ENCODE measurements at regions not wholly inside any gene's neighbourhood (a gene's known extent, or its start where the extent isn't known, plus 50 kb on each side); places are given as distances from the start of the nearest gene placed in this dataset.
"Not testable (repeated sequence)": the region's sequence is repeated elsewhere in the genome, so short reads cannot be mapped to it uniquely, and the experiment has no call there.

DNA sequence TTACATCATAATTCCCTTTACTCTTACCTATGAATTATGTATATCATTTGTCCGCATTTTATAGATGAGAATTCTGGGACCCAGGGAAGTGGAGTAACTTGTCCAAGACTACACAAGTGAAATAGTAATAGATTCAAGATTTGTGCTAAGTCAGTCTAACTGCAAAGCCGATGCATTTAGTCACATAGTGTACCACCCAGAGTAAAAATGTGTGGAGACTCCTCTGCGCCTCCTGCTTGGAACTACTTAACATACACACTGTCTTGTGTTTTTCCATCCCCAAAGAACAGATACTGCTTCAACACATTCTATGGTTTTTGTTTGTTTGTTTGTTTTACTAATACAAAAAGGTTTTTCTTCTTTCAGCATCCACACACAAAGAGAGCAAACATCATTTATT is 729.8 kb downstream of the PRELID2 start:
- no peak for ATAC-seq
- DNase-seq, result no peak

DNA sequence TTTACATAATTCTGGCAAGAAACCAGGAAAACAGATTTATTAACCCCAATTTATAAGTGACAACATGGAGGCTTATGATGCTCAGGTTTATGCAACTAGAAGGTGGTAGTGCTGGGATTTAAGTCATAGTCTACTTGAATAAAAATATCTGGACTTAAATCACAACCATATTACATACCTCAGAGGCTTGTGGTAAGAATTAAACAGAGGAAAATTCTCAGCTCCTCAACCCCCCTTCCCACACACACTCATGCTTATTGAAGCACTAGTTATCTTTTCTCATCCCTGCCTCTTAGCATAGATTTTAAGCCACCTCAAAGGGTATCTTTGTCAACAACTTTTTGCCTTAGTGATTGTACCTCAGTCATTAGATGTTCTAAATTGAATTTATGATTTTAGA is 731.0 kb downstream of the PRELID2 start:
- ATAC-seq (no peak), DNase-seq (no peak)

DNA sequence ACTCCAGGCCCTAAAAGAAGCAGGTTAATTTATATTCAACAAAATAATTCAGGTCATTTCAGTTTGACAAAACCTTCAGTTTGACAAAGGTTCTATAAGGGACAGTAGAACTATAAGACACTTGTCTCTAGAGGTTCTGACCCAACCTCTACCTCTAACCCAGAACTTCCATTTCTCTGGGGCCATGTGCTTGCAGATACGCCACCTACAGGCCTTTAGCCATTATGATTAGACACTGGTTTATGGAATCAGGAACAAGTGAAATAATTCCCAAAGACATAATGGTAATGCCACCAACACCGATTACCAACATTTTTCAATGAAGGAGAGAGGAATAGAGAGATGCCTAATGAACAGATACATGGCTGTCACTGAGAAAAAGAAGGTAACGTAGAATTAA is 733.9 kb downstream of the PRELID2 start:
- ATAC-seq, result no peak
- no peak for DNase-seq

DNA sequence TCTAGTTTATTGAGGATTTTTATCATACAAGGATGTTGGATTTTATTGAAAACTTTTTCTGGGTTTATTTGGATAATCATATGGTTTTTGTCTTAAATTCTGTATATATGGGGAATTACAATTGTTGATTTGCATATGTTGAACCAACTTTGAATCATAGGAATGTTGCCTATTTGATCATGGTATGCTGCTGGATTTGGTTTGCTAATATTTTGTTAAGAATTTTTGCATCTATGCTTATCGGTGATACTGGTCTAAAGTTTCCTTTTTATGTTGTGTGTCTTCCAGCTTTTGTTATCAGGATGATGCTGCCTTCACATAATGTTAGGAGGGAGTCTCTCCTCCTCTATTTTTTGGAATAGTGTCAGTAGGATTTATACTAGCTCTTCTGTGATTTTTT is 745.0 kb downstream of the PRELID2 start:
- ATAC-seq (no peak), DNase-seq (no peak)

DNA sequence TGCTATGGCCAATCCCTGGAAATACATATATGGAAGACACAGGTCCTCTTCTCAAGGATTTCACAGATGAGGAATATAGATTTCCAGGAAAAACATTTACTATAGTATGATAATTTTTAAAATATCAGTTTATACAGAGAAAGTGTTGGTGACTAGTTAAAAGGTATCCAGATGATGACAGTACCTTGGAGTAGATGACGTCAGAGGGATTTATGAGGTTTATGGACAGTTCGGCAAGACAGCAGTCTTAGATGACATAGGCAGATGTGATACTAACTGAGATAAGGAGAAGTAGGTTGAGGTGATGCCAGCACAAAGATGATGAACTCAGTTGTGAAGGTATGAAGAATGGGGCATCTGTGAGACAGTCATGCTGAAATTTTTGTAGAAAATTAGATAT is 750.3 kb downstream of the PRELID2 start:
- no peak for ATAC-seq

DNA sequence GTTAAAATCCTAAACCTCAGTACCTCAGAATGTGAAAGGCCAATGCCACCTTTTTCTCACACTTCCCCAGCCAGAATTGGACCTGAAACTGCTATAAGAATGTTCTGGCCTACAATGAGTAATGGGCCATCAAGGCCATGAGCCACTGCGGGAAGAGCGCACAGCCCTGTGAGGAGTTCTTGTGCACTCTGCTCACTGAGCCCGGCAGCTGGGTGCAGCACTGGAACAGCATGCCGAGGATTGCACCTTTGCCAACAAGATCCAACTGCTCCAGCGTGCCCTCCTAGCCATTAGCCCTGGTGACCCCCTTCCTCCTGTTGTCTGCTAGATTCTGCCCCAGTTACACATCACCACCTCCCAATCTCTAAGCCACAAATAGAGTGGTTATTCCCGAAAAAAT is 758.1 kb downstream of the PRELID2 start:
- ATAC-seq (no peak), DNase-seq (no peak)

More for the DNA sequence above, 750.3 kb downstream of the PRELID2 start:
- no peak for DNase-seq

DNA sequence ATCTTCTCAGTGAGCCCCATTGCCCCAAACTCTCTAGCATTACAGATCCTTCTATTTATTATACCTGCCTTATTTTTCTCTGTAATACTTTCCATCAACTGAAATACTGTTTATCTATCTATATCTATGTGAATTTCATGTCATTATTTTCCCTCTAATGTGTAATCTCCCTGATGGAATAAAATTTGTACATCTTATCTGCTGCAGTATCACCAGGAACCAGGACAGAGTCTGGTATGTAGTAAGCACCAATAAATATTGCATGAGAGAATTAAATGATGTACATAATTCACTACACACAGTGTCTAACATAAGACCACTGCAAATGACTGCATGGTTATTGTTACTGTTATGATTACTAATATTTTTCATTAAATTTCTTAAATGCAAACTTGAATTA is 759.1 kb downstream of the PRELID2 start:
- ATAC-seq (no peak), DNase-seq (no peak)

DNA sequence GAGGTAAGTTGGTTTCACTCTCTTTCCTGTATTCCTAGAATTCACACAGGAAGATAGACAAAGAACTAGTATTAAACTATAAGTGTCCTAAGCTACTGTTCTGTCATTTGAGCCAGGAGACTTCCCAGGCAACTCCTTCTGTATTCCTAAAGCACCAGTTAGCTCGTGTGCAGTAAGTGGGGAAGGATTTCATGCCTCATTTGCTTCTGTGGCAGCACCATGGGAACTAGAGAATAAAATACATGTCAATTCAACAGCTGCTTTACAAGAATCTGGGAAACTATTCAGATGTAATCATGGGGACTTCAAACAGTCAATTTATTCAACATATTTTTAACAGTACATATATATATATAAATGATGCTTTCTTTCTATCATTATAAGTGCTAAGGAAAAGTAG is 762.3 kb downstream of the PRELID2 start:
- ATAC-seq (no peak), DNase-seq (no peak)

DNA sequence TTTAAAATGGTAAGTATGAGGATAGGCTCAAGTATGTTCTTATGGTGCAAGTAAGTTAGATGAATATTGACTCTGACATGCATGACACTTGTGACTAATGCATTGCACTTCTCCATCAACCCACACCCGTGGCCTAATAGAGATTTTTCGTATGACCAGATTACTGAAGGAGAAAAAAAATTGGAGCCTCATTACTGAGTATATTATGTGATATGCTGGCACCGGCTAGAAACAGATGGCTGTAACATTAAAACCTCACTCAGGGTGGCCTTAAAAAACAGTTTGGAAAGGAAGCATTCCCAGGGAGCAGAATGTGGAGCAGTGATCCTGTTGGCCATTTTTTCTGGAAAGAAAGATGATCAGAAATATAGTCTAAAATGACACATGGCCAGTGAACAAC is 766.4 kb downstream of the PRELID2 start:
- ATAC-seq, result no peak

DNA sequence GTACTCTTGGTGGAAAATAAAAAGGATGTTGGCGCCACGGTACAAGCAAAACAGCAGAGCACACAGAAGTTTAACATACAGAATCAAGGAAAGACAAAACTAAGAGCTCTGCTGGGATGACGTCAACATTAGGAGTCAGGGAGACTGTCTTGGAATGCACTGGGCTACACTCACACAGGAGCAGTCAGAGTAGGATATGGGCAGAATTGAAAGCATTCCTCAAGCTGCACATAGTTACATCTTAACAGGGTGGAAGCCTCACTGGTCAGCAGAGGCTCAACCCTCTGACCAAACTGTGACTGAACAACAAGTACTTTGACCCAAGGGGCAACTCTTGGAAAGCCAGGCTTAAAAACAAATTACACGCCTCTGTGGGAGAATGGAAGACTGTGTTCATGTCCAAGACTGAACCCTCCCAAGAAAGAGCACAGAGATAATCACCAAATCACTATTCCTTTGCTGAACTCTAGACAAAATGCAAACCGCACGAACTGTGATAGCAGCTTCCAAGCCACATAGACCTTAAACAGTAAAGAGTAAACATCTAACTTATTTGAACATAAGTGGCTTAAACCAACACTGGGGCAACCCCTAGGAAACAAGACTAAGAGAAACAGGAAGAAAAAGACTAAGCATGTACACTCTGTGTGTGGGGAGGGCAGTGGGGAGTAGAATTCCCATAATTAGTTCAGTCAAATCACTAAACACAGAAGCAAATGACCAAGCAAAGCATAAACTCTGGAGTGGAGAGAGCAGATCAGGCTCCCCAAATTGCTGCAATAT is 772.7 kb downstream of the PRELID2 start:
- no peak for DNase-seq
- ATAC-seq, result no peak

More for the DNA sequence above, 766.4 kb downstream of the PRELID2 start:
- no peak for DNase-seq

DNA sequence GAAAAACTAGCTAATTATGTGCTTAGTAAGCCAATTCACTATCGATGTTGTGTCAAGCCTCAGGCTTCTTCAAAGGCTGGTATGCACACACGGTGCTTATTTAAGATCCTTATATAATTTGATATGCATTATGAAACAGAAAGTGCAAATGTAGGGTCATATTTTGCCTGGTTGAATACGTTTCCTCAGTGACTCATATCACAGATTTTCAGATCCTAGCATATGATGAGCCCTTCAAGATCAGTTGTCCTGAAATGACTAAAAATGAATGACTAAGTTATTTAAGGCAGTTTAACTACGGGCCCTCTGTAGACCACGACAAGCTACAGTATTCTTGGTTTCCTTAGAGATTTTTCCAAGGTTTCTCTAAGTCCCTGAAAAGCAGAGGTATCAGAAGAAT is 778.3 kb downstream of the PRELID2 start:
- ATAC-seq, result peak; percentile 36
- no peak for DNase-seq

DNA sequence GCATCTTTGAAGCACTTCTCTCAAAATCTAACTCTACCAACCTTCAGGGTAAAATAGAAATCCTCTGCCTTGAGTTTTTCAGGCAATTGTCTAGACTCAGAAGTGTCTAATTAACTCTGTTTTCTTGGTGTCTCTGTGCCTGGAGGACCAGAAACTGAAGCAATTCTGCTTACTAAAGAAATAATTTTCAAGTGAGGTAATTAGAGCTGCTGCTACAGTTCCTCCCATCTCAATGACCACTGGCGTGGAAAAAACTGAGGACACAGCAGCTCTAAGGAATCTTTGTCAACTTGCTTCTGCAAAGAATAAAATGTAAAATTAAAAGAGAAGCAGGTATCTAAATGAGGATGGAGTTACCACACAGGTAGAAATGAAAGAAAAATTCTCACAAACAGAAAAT is 785.0 kb downstream of the PRELID2 start:
- no peak for ATAC-seq
- no peak for DNase-seq

DNA sequence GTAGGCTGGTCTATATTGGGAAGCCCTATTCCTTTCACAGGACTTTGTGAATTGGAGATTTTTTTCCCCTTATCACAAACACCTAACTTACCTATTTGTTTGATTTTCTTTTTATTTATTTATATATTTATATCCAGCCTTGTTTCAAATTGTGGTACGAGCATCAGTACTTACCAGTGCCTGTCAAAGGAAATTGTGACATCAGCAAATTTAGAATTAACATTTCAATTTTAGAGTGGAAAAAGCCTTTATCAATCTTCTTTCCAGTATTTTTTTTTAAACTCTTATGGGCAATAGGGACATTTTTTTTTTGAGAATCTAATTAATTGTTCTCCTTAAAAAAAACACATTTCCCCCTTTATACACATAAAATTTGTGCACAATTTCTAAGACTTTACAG is 790.2 kb downstream of the PRELID2 start:
- ATAC-seq (no peak), DNase-seq (no peak)

DNA sequence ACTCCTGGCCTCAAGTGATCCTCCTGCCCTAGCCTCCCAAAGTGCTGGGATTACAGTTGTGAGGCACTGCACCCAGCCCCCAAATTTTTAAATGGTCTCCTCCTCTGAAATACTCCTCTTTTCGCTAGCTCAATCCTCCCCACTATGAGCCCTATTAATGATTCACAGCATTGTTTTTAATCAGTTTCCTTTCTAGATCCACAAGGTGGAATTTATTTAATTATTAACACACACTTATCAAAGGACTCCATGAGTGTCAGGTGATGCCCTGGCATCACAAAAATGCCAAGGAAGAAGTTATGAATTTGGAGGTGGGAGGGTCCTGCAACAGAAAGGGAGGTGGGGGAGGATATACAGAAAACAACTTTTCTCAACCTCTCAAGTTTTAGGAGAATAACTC is 806.5 kb downstream of the PRELID2 start:
- DNase-seq, result no peak
- no peak for ATAC-seq

DNA sequence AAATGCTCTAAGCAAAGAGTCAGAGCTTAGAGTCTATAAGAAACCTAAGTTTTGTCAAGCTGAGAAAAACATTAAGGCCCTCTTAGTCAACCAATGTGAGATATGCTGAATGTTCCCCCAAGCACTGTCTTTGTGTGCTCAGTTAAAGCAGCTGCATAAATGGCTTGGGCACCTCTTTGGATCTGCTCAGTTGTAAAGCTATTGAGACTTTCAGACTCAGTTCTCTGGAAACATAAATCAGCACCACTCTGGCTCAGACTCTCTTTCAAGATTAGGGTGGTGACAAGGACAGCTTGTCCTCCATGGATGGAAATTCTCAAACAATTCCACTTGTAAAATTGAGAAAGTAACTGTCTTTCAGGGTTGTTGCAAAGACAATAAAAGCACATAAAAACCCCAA is 807.9 kb downstream of the PRELID2 start:
- ATAC-seq (no peak), DNase-seq (no peak)

DNA sequence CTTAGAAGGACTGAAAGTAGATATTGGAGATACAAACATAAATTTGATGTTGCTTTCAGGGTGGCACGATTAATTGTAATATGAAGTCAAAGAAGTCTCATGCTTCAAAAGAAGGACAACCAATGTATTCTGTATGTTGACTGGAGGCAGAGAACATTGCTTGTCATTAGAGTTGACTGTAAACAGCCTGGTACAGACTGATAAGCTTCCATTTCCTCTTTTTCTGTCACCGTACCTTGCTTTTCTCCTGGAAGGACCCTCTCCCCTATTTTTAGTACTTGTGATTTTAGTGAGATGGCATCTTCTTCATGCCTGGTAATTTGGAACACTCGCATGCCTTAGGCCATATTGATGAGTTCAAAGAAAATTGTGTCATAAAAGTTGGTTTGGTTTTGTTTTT is 809.4 kb downstream of the PRELID2 start:
- ATAC-seq, result no peak
- DNase-seq, result no peak

DNA sequence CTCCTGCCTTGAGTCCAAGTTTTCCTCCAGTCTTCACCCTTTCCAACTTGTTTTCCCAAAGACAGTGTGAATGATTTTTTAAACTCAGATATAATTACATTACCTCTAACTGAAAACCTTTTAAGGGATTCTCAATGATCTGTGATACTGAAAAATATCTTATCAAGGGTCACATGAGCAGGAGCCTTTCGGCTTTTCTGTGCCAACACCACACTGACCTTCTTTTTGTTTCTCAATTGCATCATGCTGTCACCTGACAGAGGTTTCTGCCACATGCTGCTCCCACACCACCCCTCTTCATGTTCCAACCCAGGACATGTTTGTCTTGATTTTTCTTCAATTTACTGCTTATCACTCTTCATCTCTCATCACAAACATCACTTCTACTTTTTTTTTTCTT is 820.0 kb downstream of the PRELID2 start:
- ATAC-seq, result no peak
- DNase-seq, result no peak

DNA sequence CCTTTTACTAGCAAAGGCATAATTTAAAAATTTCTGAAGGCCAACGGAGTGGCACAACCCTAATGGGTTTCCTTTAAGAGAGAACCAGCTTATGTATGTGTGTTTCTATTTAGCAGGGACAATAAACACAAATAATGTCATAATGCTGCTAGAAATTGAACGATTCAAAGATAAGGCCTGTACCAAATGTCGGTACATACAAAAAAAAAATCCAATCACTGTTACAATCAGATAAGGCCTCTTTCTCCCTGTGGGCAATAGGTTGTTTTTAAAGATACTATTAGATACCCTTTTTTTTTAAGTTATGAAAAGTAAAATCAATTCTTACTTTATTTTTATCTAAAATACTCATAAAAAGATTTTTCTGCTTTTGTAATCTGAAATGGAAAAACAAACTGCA is 821.0 kb downstream of the PRELID2 start:
- DNase-seq, result no peak
- ATAC-seq, result no peak

DNA sequence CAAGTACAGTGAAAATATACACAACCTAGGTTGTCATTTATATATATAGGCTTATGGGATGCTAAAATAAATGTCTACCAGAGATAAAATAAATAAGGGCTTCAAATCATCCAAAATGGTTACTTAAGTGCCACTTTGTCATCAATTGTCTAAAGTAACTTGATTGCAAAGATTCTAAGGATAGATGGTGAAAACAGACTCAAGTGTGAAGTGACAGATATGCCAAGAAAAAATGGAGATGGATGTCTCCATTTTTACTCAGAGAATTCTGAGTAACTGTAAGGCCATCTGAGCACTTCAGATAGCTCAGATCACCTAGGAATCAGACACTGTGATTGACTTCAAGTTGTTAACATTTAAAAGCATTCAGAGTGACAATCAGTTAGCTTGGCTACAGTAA is 824.3 kb downstream of the PRELID2 start:
- no peak for DNase-seq
- no peak for ATAC-seq

DNA sequence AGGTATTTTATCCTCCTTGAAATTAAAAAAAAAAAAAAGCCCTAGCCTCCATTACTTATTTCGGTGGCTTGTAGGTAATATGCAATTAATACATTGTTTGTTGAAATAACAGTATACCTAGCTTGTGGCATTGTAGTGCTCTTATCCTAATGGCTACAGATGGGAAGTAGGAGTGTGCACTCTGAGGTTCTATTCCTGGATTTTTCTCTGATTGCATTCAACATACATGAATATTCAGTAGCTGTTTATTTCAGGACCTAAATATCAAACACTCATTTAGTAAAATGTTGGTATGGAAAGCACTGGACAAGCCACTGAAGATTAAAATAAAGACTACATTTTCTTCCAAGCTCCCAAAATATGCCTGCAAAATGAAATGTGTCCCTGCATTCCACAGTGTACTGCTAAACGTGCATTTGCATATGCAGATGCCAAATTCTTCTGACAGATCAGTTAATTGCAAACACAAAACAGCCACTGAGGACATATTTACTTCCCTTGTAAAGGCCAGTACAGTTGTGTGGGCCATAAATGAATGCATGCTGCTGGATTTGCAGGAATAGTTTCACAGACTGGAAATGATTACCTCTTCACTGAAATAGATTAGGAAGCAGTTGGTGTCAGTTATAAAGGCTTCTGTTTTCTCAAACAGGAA is 826.1 kb downstream of the PRELID2 start:
- DNase-seq (no peak), ATAC-seq (no peak)

DNA sequence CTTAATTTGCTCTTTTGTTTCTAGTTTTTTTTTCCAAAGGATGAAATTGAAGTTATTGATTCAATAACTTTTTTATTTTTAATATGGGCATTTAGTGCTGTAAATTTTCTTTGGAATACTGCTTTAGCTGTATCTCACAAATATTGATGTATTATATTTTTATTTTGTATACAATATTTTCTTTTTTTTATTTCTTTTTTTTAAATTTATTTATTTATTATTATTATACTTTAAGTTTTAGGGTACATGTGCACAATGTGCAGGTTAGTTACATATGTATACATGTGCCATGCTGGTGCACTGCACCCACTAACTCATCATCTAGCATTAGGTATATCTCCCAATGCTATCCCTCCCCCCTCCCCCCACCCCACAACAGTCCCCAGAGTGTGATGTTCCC is 823.7 kb downstream of the KCTD16 start:
- not testable (repeated sequence) for ATAC-seq, DNase-seq

DNA sequence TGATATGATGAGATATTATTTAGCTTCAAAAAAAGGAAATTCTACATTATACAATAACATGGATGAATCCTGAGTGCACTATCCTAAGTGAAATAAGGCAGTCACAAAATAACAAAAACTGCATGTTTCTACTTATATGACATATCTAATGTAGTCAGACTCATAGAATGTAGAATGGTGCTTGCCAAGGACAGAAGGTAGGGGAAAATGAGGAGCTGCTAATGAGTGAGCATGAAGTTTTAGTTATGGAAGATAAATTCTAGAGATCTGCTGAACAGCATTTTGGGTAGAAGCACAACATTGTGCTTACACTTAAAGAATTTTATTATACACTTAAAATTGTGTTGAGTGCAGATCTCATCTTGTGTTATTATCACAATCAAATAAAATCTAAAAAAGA is 812.4 kb downstream of the KCTD16 start:
- DNase-seq (no peak), ATAC-seq (no peak)

DNA sequence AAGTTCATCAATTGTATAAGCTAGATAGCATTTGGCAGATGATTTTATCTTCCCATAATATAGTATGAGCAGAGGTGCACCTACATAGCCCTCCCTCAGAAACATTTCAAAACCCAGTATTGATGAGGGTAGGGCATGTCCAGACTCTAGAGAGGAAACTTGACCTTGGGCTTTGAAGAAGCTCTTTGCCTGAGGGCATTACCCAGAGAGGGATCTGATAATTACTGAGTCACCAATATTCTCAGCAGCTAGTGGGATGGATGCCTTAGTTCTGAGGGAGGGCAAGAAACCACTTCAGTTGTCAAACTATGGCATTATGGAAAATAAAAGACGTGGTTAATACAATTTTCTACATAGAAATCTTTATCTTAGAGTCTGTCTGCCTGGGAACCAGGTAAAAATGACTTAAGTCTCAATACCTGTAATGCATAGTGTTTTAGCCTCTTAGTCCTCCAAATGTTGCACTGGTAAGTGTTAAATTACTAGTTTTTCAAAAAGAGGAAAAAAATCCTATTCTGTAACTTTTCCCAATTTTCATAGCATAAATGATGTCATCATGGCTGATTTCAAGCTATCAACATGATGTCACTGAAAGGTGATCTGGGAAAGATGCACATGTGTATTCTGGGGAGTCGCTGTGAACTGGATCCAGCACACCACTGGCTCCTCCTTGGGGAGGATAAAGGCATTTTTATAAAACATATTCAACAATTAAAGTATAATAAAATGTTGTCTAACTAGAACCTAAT is 809.0 kb downstream of the KCTD16 start:
- no peak for ATAC-seq
- no peak for DNase-seq

Data from stimulated activated naive CD8-positive, alpha-beta T cell treated with anti-CD3 and anti-CD28 coated beads, Interleukin-15, Interleukin-2, amounts not matched to agents 100 U/mL and 50 U/mL, for 24 hours (primary cell).